ENCODE measurements at regions not wholly inside any gene's neighbourhood (a gene's known extent, or its start where the extent isn't known, plus 50 kb on each side); places are given as distances from the start of the nearest gene placed in this dataset.
"Not testable (repeated sequence)": the region's sequence is repeated elsewhere in the genome, so short reads cannot be mapped to it uniquely, and the experiment has no call there.

DNA sequence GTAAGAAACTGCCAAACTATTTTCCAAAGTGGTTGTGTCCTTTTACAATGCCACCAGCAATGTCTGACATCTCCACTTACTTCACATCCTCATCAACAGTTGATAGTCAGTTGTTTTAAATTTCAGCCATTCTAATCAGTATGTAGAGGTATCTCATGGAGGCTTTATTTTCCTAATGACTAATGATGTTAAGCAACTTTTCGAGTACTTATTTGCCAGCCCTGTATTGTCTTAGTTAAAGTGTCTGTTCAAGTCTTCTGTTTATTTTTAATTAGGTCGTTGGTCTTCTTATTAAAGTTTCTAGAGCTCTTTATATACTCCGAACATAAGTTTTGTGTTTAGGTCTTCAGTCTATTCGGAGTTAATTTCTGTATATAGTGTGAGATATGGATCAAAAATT is 54.9 kb upstream of the NBPF12 start:
- DNase-seq (ENCODE audit: low spot score), result not testable (repeated sequence)

- not testable (repeated sequence) for DNase-seq (ENCODE audit: low spot score)
Observed at GRCh38 chr1:146881096-146881495, 57.0 kb upstream of the NBPF12 start.

DNA sequence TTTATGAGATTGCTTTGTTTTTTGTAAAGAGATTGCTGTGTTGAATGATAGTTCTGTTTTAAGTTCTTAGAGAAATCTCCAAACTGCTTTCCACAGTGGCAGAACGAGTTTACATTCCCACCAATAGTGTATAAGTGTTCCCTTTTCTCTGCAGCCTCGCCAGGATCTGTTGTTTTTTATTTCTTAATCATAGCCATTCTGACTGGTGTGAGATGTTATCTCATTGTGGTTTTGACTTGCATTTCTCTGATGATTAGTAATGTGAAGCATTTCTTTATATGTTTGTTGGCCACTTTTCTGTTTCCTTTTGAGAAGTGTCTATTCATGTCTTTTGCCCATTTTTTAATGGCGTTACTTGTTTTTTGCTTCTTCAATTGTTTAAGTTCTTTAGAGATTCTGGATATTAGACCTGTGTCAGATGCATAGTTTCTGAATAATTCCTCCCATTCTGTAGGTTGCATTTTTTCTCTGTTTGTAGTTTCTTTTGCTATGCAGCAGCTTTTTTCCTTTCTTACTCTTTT is 74.3 kb upstream of the NBPF12 start:
- DNase-seq (ENCODE audit: low spot score), result not testable (repeated sequence)

- DNase-seq (ENCODE audit: low spot score), result not testable (repeated sequence)
Observed at GRCh38 chr1:146853147-146853546, 85.0 kb upstream of the NBPF12 start.

DNA sequence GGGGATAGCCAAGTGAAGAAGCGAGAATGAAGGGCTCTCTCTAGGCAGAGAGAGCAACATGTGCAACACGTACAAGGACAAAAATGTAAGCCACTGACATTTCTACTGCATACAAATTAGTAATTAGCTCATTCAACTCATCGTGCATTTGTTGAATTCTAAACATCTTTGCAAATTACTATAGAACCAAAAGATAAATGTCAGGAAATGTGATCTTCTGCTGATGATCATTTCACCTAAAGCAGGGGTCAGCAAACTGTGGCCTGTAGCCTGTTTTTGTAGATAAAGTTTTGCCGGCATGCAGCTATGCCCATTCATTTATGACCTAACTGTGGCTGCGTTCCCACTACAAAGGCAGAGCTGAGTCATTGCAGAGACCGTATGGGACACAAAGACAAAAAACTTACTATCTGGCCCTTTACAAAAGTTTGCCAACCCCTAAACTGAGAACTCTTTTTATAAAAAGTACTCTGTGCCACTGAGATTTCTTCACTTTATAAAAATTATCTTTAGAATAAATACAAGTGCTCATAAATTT is 87.7 kb upstream of the NBPF12 start:
- DNase-seq (ENCODE audit: low spot score), result not testable (repeated sequence)

GRCh38 chr1:146838725-146839124 is 99.4 kb upstream of the NBPF12 start:
- DNase-seq (ENCODE audit: low spot score), result not testable (repeated sequence)

DNA sequence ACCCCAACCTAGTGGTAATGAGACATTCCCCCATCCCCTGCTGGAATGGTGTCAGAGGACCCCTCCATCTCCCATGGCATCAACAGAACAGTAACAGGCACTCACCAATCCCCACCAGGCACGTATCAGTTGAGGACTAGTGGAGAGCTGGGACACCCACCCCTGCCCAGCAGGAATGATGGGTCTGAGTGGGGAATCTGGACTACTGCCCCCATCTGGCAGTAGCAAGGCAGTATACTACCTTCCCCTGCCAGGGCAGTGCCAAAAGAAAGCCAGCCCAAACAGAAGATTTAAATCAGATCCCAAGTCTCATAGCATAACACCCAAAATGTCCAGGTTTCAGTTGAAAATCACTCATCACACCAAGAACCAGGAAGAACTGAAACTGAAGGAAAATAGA is 111.2 kb upstream of the NBPF12 start:
- DNase-seq (ENCODE audit: low spot score), result not testable (repeated sequence)

- DNase-seq (ENCODE audit: low spot score), result not testable (repeated sequence)
Observed at GRCh38 chr1:146794236-146794635, 143.9 kb upstream of the NBPF12 start.

DNA sequence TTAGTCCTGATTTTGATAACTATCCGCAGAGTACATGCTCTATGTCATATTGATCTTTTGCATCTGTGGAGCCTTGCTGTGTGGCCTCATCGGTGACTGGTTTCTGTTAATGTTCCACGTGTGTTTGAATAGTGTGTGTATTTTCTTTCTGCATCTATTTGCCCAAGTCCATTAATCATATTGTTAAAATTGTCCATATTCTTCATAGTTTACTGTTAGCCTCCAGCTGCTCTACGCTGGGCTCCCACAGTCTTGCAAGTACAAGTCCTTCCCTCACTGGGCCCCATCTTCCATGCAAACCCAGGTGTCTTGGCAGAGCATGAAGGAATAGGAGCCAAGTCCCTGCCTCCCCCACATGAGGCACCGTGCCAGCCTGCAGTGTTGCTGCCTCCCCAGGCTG is 145.4 kb upstream of the NBPF12 start:
- not testable (repeated sequence) for DNase-seq (ENCODE audit: low spot score)

GRCh38 chr1:146784212-146784940 is 153.7 kb upstream of the NBPF12 start:
- DNase-seq (ENCODE audit: low spot score), result not testable (repeated sequence)

DNA sequence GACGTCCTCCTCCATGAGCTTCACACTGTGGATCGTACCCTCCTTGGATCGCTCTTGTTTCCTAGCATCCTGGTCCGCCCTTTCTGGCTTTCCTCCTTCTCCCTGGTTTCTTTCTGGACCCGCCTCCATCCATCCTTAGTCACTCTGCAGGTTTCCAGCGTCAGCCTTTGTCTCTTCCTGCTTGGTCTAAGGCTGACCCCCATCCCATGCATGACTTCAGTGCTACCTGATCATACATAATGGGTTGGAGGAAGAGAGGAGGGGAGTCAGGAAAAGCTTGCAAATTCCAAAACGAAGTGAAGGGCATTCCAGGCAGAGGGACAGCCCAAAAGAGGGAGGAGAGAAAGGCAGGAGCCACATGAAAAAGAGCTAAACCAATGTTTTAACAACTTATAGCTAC is 156.9 kb upstream of the NBPF12 start:
- not testable (repeated sequence) for DNase-seq (ENCODE audit: low spot score)

- not testable (repeated sequence) for DNase-seq (ENCODE audit: low spot score)
Observed at GRCh38 chr1:146777826-146778602, 160.1 kb upstream of the NBPF12 start.

GRCh38 chr1:146774988-146775387 is 163.1 kb upstream of the NBPF12 start:
- DNase-seq (ENCODE audit: low spot score), result not testable (repeated sequence)

DNA sequence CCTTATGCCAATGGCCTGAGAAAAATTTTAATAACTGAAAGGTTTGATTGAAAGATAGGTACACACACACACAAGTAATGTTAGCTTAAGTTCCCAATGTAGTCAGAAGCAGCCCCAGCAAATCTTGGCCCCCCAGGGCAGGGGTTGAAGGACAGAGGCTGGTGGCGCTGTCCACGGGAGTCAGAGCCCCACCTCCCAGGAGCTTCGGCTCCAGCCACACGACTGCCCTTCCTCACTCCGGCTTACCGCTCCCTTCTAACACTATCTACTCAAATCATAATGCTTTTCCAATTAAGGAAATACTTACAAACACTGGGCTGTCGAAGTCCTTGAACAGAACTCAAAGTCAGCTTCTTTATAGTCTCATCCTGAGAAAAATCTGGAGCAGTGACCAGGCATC is 163.9 kb upstream of the NBPF12 start:
- DNase-seq (ENCODE audit: low spot score), result not testable (repeated sequence)

- DNase-seq (ENCODE audit: low spot score), result not testable (repeated sequence)
Observed at GRCh38 chr1:146771409-146771808, 166.7 kb upstream of the NBPF12 start.

- DNase-seq (ENCODE audit: low spot score), result not testable (repeated sequence)
Observed at GRCh38 chr1:146770998-146771397, 167.1 kb upstream of the NBPF12 start.

GRCh38 chr1:146763234-146763633 is 174.9 kb upstream of the NBPF12 start:
- not testable (repeated sequence) for DNase-seq (ENCODE audit: low spot score)

DNA sequence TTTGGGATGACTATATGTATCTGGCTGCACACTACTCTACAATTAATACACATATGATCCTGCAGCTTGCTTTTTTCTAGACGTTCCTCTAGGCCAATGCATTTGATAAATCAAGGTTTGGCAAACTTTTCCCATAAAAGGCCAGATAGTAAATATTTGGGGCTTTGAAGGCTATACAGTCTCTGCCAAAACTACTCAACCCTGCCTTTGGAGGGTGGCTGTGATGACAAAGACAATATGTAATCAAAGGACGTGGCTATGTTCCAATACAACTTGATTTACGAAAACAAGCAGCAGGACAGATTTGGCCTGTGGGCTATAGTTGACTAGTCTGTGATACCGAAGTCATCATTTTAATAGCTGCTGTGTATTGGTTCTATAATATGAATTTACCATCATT is 181.3 kb upstream of the NBPF12 start:
- not testable (repeated sequence) for DNase-seq (ENCODE audit: low spot score)

- not testable (repeated sequence) for DNase-seq (ENCODE audit: low spot score)
Observed at GRCh38 chr1:146748686-146749085, 189.4 kb upstream of the NBPF12 start.

GRCh38 chr1:146731981-146732680 is 206.0 kb upstream of the NBPF12 start:
- not testable (repeated sequence) for DNase-seq (ENCODE audit: low spot score)

- not testable (repeated sequence) for DNase-seq (ENCODE audit: low spot score)
Observed at GRCh38 chr1:146729642-146730344, 208.3 kb upstream of the NBPF12 start.
